ENCODE measurements at regions not wholly inside any gene's neighbourhood (a gene's known extent, or its start where the extent isn't known, plus 50 kb on each side); places are given as distances from the start of the nearest gene placed in this dataset.

GRCh38 chr10:58965855-58966254 is 210.6 kb upstream of the PHYHIPL start:
- H3K4me1 ChIP-seq: no peaks in the 10 kb centered on the region
- no peaks in the 10 kb centered on the region for H3K9me3 ChIP-seq
- H3K36me3 ChIP-seq (ENCODE audit: low read depth, missing control alignments): no peaks in the 10 kb centered on the region
- no peak for DNase-seq
- H3K27me3 ChIP-seq: no peaks in the 10 kb centered on the region
- no peak overlapping the region for H3K27ac ChIP-seq
- intact Hi-C loops (cut with DNase I; ENCODE audit: low total_unique reads): no loop called here
- TF ChIP-seq CTCF (IDR thresholded peaks at IDR 0.05): no peak
- TF ChIP-seq POLR2A (IDR thresholded peaks at IDR 0.05): no peak
- 87 to 93% methylated on average over 1 of the region's 1 CpG for WGBS, 2 donors
- H3K4me3 ChIP-seq: no peak overlapping the region

GRCh38 chr10:58967551-58968388 is 208.7 kb upstream of the PHYHIPL start:
- WGBS, 2 donors: 37 to 43% methylated on average over 18 to 19 of the region's 19 CpGs
- Histone ChIP-seq H3K27ac (no peak overlapping the region), H3K4me1 (no peaks in the 10 kb centered on the region), H3K9me3 (no peaks in the 10 kb centered on the region), H3K36me3 (ENCODE audit: low read depth, missing control alignments) (no peaks in the 10 kb centered on the region), H3K27me3 (no peaks in the 10 kb centered on the region), H3K4me3 (no peak overlapping the region)
- TF ChIP-seq POLR2A (IDR thresholded peaks at IDR 0.05): no peak
- TF ChIP-seq CTCF (IDR thresholded peaks at IDR 0.05): no peak
- intact Hi-C loops (cut with DNase I; ENCODE audit: low total_unique reads): no loop called here
- DNase-seq: peak; percentile 25

- intact Hi-C loops (cut with DNase I; ENCODE audit: low total_unique reads): no loop called here
- no peaks in the 10 kb centered on the region for H3K9me3 ChIP-seq
- no peak for DNase-seq
- 54 to 60% methylated on average over 1 of the region's 1 CpG for WGBS, 2 donors
- H3K4me3 ChIP-seq: no peak overlapping the region
- H3K4me1 ChIP-seq: no peaks in the 10 kb centered on the region
- H3K36me3 ChIP-seq (ENCODE audit: low read depth, missing control alignments): no peaks in the 10 kb centered on the region
- TF ChIP-seq POLR2A (IDR thresholded peaks at IDR 0.05) (no peak), CTCF (IDR thresholded peaks at IDR 0.05) (no peak)
- no peak overlapping the region for H3K27ac ChIP-seq
- no peaks in the 10 kb centered on the region for H3K27me3 ChIP-seq
Measured at GRCh38 chr10:58968389-58968755, 208.1 kb upstream of the PHYHIPL start.

GRCh38 chr10:58969576-58969975 is 206.9 kb upstream of the PHYHIPL start:
- no peak for TF ChIP-seq CTCF (IDR thresholded peaks at IDR 0.05)
- no peak for TF ChIP-seq POLR2A (IDR thresholded peaks at IDR 0.05)
- Histone ChIP-seq H3K27ac (no peak overlapping the region), H3K4me1 (no peaks in the 10 kb centered on the region), H3K27me3 (no peaks in the 10 kb centered on the region), H3K4me3 (no peak overlapping the region), H3K36me3 (ENCODE audit: low read depth, missing control alignments) (no peaks in the 10 kb centered on the region), H3K9me3 (no peaks in the 10 kb centered on the region)
- DNase-seq: no peak
- 67 to 80% methylated on average over 1 of the region's 1 CpG for WGBS, 2 donors
- intact Hi-C loops (cut with DNase I; ENCODE audit: low total_unique reads): no loop called here

Measured in testis (tissue), 2 donors.